ENCODE measurements at regions not wholly inside any gene's neighbourhood (a gene's known extent, or its start where the extent isn't known, plus 50 kb on each side); places are given as distances from the start of the nearest gene placed in this dataset.
A peak's percentile ranks its signal among the peaks of the same experiment; 100 is the strongest.

- Histone ChIP-seq H3K36me3 (ENCODE audit: control insufficient read depth, insufficient read depth, low read length) (no peaks in the 10 kb centered on the region), H3K4me1 (ENCODE audit: control insufficient read depth, insufficient read depth, low read length) (peaks cover 26% of the 10 kb centered on the region), H3K27me3 (ENCODE audit: control insufficient read depth, insufficient read depth, low read length) (no peaks in the 10 kb centered on the region), H3K27ac (ENCODE audit: low read length) (peak overlapping the region; percentile 74), H3K4me3 (ENCODE audit: low read length) (no peak overlapping the region), H3K9me3 (replicated peaks; ENCODE audit: control insufficient read depth, low read depth, low read length) (peaks cover 5% of the 10 kb centered on the region)
- 67% methylated on average over 8 of the region's 12 CpGs for WGBS (ENCODE audit: insufficient coverage)
- DNase-seq = peak; percentile 86
Observed at GRCh38 chr13:23992781-23993679, 95.7 kb upstream of the C1QTNF9B start.

- Histone ChIP-seq H3K4me1 (ENCODE audit: control insufficient read depth, insufficient read depth, low read length) (peaks cover 26% of the 10 kb centered on the region), H3K9me3 (replicated peaks; ENCODE audit: control insufficient read depth, low read depth, low read length) (peaks cover 5% of the 10 kb centered on the region), H3K4me3 (ENCODE audit: low read length) (no peak overlapping the region), H3K27me3 (ENCODE audit: control insufficient read depth, insufficient read depth, low read length) (no peaks in the 10 kb centered on the region), H3K27ac (ENCODE audit: low read length) (peak overlapping the region; percentile 37), H3K36me3 (ENCODE audit: control insufficient read depth, insufficient read depth, low read length) (no peaks in the 10 kb centered on the region)
- 100% methylated on average over 1 of the region's 1 CpG for WGBS (ENCODE audit: insufficient coverage)
- DNase-seq = no peak
Observed at GRCh38 chr13:23993680-23993985, 96.3 kb upstream of the C1QTNF9B start.

GRCh38 chr13:23995283-23996073 is 98.2 kb upstream of the C1QTNF9B start:
- H3K27ac ChIP-seq (ENCODE audit: low read length) = no peak overlapping the region
- H3K36me3 ChIP-seq (ENCODE audit: control insufficient read depth, insufficient read depth, low read length) = no peaks in the 10 kb centered on the region
- H3K4me1 ChIP-seq (ENCODE audit: control insufficient read depth, insufficient read depth, low read length) = peaks cover 26% of the 10 kb centered on the region
- no peak overlapping the region for H3K4me3 ChIP-seq (ENCODE audit: low read length)
- WGBS (ENCODE audit: insufficient coverage) = 41% methylated on average over 2 of the region's 6 CpGs
- DNase-seq = no peak
- H3K27me3 ChIP-seq (ENCODE audit: control insufficient read depth, insufficient read depth, low read length) = no peaks in the 10 kb centered on the region
- H3K9me3 ChIP-seq (replicated peaks; ENCODE audit: control insufficient read depth, low read depth, low read length) = peaks cover 5% of the 10 kb centered on the region

- Histone ChIP-seq H3K27ac (ENCODE audit: low read length) (no peak overlapping the region), H3K4me1 (ENCODE audit: control insufficient read depth, insufficient read depth, low read length) (peaks cover 18% of the 10 kb centered on the region), H3K4me3 (ENCODE audit: low read length) (no peak overlapping the region), H3K27me3 (ENCODE audit: control insufficient read depth, insufficient read depth, low read length) (no peaks in the 10 kb centered on the region), H3K36me3 (ENCODE audit: control insufficient read depth, insufficient read depth, low read length) (no peaks in the 10 kb centered on the region), H3K9me3 (replicated peaks; ENCODE audit: control insufficient read depth, low read depth, low read length) (peaks cover 5% of the 10 kb centered on the region)
- 75% methylated on average over 2 of the region's 2 CpGs for WGBS (ENCODE audit: insufficient coverage)
- no peak for DNase-seq
Observed at GRCh38 chr13:23996456-23996855, 99.2 kb upstream of the C1QTNF9B start.

- peaks cover 5% of the 10 kb centered on the region for H3K9me3 ChIP-seq (replicated peaks; ENCODE audit: control insufficient read depth, low read depth, low read length)
Observed at GRCh38 chr13:23999424-23999823, 102.1 kb upstream of the C1QTNF9B start.

GRCh38 chr13:24002206-24002815 is 105.0 kb upstream of the C1QTNF9B start:
- H3K4me3 ChIP-seq (ENCODE audit: low read length) = no peak overlapping the region
- no peak for DNase-seq
- 88% methylated on average over 13 of the region's 16 CpGs for WGBS (ENCODE audit: insufficient coverage)
- H3K27me3 ChIP-seq (ENCODE audit: control insufficient read depth, insufficient read depth, low read length) = no peaks in the 10 kb centered on the region
- no peaks in the 10 kb centered on the region for H3K36me3 ChIP-seq (ENCODE audit: control insufficient read depth, insufficient read depth, low read length)
- no peaks in the 10 kb centered on the region for H3K4me1 ChIP-seq (ENCODE audit: control insufficient read depth, insufficient read depth, low read length)
- H3K9me3 ChIP-seq (replicated peaks; ENCODE audit: control insufficient read depth, low read depth, low read length) = no peaks in the 10 kb centered on the region
- H3K27ac ChIP-seq (ENCODE audit: low read length) = no peak overlapping the region

More at GRCh38 chr13:23999424-23999823, 102.1 kb upstream of the C1QTNF9B start:
- no peaks in the 10 kb centered on the region for H3K36me3 ChIP-seq (ENCODE audit: control insufficient read depth, insufficient read depth, low read length)
- no peak overlapping the region for H3K27ac ChIP-seq (ENCODE audit: low read length)
- no peak overlapping the region for H3K4me3 ChIP-seq (ENCODE audit: low read length)
- no peak for DNase-seq
- no peaks in the 10 kb centered on the region for H3K27me3 ChIP-seq (ENCODE audit: control insufficient read depth, insufficient read depth, low read length)
- no peaks in the 10 kb centered on the region for H3K4me1 ChIP-seq (ENCODE audit: control insufficient read depth, insufficient read depth, low read length)

- Histone ChIP-seq H3K27me3 (ENCODE audit: control insufficient read depth, insufficient read depth, low read length) (no peaks in the 10 kb centered on the region), H3K4me3 (ENCODE audit: low read length) (no peak overlapping the region), H3K36me3 (ENCODE audit: control insufficient read depth, insufficient read depth, low read length) (no peaks in the 10 kb centered on the region), H3K9me3 (replicated peaks; ENCODE audit: control insufficient read depth, low read depth, low read length) (no peaks in the 10 kb centered on the region), H3K4me1 (ENCODE audit: control insufficient read depth, insufficient read depth, low read length) (no peaks in the 10 kb centered on the region), H3K27ac (ENCODE audit: low read length) (no peak overlapping the region)
- DNase-seq = no peak
- WGBS (ENCODE audit: insufficient coverage) = 78% methylated on average over 5 of the region's 12 CpGs
Observed at GRCh38 chr13:24004142-24004899, 107.0 kb upstream of the C1QTNF9B start.

GRCh38 chr13:24004971-24005370 is 107.7 kb upstream of the C1QTNF9B start:
- Histone ChIP-seq H3K27me3 (ENCODE audit: control insufficient read depth, insufficient read depth, low read length) (no peaks in the 10 kb centered on the region), H3K27ac (ENCODE audit: low read length) (no peak overlapping the region), H3K9me3 (replicated peaks; ENCODE audit: control insufficient read depth, low read depth, low read length) (no peaks in the 10 kb centered on the region), H3K36me3 (ENCODE audit: control insufficient read depth, insufficient read depth, low read length) (no peaks in the 10 kb centered on the region), H3K4me3 (ENCODE audit: low read length) (no peak overlapping the region), H3K4me1 (ENCODE audit: control insufficient read depth, insufficient read depth, low read length) (no peaks in the 10 kb centered on the region)
- 51% methylated on average over 2 of the region's 3 CpGs for WGBS (ENCODE audit: insufficient coverage)
- no peak for DNase-seq

GRCh38 chr13:24005755-24006281 is 108.5 kb upstream of the C1QTNF9B start:
- Histone ChIP-seq H3K36me3 (ENCODE audit: control insufficient read depth, insufficient read depth, low read length) (no peaks in the 10 kb centered on the region), H3K27ac (ENCODE audit: low read length) (no peak overlapping the region), H3K9me3 (replicated peaks; ENCODE audit: control insufficient read depth, low read depth, low read length) (no peaks in the 10 kb centered on the region), H3K4me3 (ENCODE audit: low read length) (no peak overlapping the region), H3K4me1 (ENCODE audit: control insufficient read depth, insufficient read depth, low read length) (no peaks in the 10 kb centered on the region), H3K27me3 (ENCODE audit: control insufficient read depth, insufficient read depth, low read length) (no peaks in the 10 kb centered on the region)
- DNase-seq = no peak
- WGBS (ENCODE audit: insufficient coverage) = 86% methylated on average over 1 of the region's 4 CpGs

Data from muscle of leg (tissue), 3 donors.